ENCODE measurements at regions not wholly inside any gene's neighbourhood (a gene's known extent, or its start where the extent isn't known, plus 50 kb on each side); places are given as distances from the start of the nearest gene placed in this dataset.

GRCh38 chr1:163697137-163697536, 375.4 kb downstream of the NUF2 start:
- TF ChIP-seq POLR2AphosphoS5 (IDR thresholded peaks at IDR 0.05; ENCODE audit: insufficient read depth in 1 of 2, low read depth in 1 of 2) = no peak
- TF ChIP-seq CTCF (IDR thresholded peaks at IDR 0.05) = no peak
- H3K27ac ChIP-seq = no peak overlapping the region
- no peaks in the 10 kb centered on the region for H3K4me1 ChIP-seq
- no peak overlapping the region for H3K4me3 ChIP-seq
- no peaks in the 10 kb centered on the region for H3K27me3 ChIP-seq
- DNase-seq (ENCODE audit: extremely low spot score in 2 of 2) = no peak
- intact Hi-C loops (cut with DNase I) = no loop called here
- H3K36me3 ChIP-seq = no peaks in the 10 kb centered on the region
- no peaks in the 10 kb centered on the region for H3K9me3 ChIP-seq

GRCh38 chr1:163701783-163702374, 380.1 kb downstream of the NUF2 start:
- no peaks in the 10 kb centered on the region for H3K9me3 ChIP-seq
- H3K4me1 ChIP-seq = no peaks in the 10 kb centered on the region
- no peak overlapping the region for H3K27ac ChIP-seq
- H3K4me3 ChIP-seq = no peak overlapping the region
- DNase-seq (ENCODE audit: extremely low spot score in 2 of 2) = no peak
- intact Hi-C loops (cut with DNase I) = no loop called here
- TF ChIP-seq CTCF (IDR thresholded peaks at IDR 0.05) = no peak
- TF ChIP-seq POLR2A (IDR thresholded peaks at IDR 0.05) = no peak
- no peak for TF ChIP-seq POLR2AphosphoS5 (IDR thresholded peaks at IDR 0.05; ENCODE audit: insufficient read depth in 1 of 2, low read depth in 1 of 2)
- no peaks in the 10 kb centered on the region for H3K27me3 ChIP-seq
- no peaks in the 10 kb centered on the region for H3K36me3 ChIP-seq

- TF ChIP-seq POLR2AphosphoS5 (IDR thresholded peaks at IDR 0.05; ENCODE audit: insufficient read depth in 1 of 2, low read depth in 1 of 2) (no peak), CTCF (IDR thresholded peaks at IDR 0.05) (no peak), POLR2A (IDR thresholded peaks at IDR 0.05) (no peak)
- intact Hi-C loops (cut with DNase I) = no loop called here
- no peak for DNase-seq (ENCODE audit: extremely low spot score in 2 of 2)
- no peak overlapping the region for H3K27ac ChIP-seq
- no peak overlapping the region for H3K4me3 ChIP-seq
- H3K9me3 ChIP-seq = no peaks in the 10 kb centered on the region
- H3K27me3 ChIP-seq = no peaks in the 10 kb centered on the region
- no peaks in the 10 kb centered on the region for H3K4me1 ChIP-seq
- no peaks in the 10 kb centered on the region for H3K36me3 ChIP-seq
These were observed 382.0 kb downstream of the NUF2 start for GRCh38 chr1:163703794-163704193.

GRCh38 chr1:163706915-163707314, 385.2 kb downstream of the NUF2 start:
- H3K9me3 ChIP-seq = no peaks in the 10 kb centered on the region
- no peak for TF ChIP-seq POLR2A (IDR thresholded peaks at IDR 0.05)
- TF ChIP-seq POLR2AphosphoS5 (IDR thresholded peaks at IDR 0.05; ENCODE audit: insufficient read depth in 1 of 2, low read depth in 1 of 2) = no peak
- H3K4me3 ChIP-seq = no peak overlapping the region
- DNase-seq (ENCODE audit: extremely low spot score in 2 of 2) = no peak
- intact Hi-C loops (cut with DNase I) = no loop called here
- H3K4me1 ChIP-seq = no peaks in the 10 kb centered on the region
- H3K36me3 ChIP-seq = no peaks in the 10 kb centered on the region
- H3K27me3 ChIP-seq = no peaks in the 10 kb centered on the region
- H3K27ac ChIP-seq = no peak overlapping the region

GRCh38 chr1:163709636-163710035, 387.9 kb downstream of the NUF2 start:
- no peak overlapping the region for H3K4me3 ChIP-seq
- H3K4me1 ChIP-seq = no peaks in the 10 kb centered on the region
- no peaks in the 10 kb centered on the region for H3K9me3 ChIP-seq
- intact Hi-C loops (cut with DNase I) = no loop called here
- DNase-seq (ENCODE audit: extremely low spot score in 2 of 2) = no peak
- no peaks in the 10 kb centered on the region for H3K27me3 ChIP-seq
- TF ChIP-seq POLR2A (IDR thresholded peaks at IDR 0.05) = no peak
- TF ChIP-seq POLR2AphosphoS5 (IDR thresholded peaks at IDR 0.05; ENCODE audit: insufficient read depth in 1 of 2, low read depth in 1 of 2) = no peak
- TF ChIP-seq CTCF (IDR thresholded peaks at IDR 0.05) = no peak
- H3K36me3 ChIP-seq = no peaks in the 10 kb centered on the region
- H3K27ac ChIP-seq = no peak overlapping the region
